HG02623 (cell line): ENCODE measurements at regions not wholly inside any gene's neighbourhood (a gene's known extent, or its start where the extent isn't known, plus 50 kb on each side); places are given as distances from the start of the nearest gene placed in this dataset.

Experiments used
- ATAC-seq: cut with Tn5 transposase; IDR thresholded peaks from one replicate; pipeline ENCODE4 v1.9.1; 2021; ENCODE audit warnings: moderate library complexity; ENCODE audit not compliant: unreplicated experiment

DNA sequence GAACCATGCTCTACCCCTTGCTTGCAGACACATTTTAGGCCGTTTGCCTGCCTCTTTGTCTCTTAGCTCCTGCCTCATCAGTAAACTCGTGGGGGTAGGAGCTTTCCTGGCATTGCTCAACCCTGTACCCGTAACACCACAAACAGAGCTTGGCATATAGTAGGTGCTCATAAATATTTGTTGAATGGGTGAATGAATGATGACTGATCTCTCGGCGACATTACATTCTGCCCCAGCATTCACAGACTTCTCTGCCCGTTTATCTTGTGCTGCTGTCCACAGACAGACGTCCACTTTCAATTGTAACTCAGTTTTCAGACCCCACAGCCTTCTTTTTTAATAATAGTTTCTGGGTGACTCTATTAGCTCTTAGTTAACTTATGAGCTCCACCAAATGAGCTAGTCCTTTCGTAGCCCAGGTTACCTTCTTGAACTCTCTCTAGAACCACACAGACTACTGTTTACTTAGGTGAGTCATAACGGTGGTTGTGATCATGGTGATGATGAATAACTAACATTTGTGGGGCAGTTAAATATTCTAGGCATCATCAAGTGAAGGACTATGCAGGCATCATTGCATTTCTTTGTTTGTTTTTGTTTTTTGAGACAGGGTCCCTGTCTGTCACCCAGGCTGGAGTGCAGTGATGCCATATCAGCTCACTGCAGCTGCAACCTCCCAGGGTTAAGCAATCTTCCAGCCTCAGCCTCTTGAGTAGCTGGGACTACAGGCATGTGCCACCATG lies 188.4 kb downstream of the ADAMTS15 start:
- peak; percentile 38 for ATAC-seq

DNA sequence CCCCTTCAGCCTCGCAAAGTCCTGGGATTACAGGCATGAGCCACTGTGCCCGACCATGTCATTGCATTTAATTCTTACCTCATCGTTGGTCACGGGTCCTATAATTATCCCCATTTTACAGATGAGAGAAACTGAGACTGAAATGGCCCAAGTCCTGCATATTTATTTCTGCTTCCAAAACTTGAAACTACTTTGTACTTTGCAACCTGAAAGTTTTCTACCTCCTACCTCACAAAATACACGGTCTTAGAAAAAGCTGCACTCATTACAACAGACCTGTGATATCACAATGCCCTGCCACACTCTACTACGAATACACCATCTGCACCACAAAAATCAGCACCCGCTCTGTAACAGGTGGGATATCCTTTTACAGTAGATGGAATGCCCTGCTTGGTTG lies 189.1 kb downstream of the ADAMTS15 start:
- no peak for ATAC-seq

DNA sequence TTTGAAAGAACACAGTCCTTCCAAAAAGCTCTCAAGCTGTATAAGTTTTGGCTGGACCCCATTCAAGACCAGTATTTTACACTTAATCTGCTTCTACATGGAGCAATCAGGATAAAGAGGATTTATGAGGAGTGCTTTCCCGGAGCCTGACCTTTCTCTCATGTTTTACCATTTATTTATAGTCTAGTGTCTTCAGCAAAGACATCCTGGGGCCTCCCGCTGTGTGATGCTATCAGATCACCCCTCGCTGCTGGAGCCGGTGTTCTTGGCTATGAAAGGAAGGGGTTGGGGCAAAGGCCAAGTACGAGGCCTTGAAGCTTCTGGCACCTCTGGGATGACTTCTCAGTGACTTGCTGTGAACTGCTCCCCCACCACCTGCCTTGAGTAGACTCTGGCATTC lies 189.6 kb downstream of the ADAMTS15 start:
- ATAC-seq = no peak

DNA sequence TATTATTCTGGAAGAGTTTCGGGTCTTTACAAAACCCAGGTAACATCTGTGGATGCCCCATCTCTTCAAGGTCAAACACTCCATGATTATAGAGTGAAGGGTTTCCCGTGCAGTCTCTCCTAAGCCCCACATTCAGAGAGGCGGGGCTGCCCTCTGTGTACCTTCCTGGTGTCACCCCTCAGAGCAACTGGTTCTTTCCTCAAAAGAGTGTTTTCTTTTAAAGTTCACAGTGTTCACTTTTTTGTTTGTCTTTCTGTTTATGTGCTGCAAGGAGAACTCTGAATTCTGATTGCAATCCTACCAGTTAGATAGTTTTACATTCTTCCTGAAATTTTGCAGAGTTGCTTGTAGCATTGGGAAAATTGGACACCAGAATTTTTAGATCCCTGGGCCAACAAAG lies 190.2 kb downstream of the ADAMTS15 start:
- ATAC-seq = no peak

DNA sequence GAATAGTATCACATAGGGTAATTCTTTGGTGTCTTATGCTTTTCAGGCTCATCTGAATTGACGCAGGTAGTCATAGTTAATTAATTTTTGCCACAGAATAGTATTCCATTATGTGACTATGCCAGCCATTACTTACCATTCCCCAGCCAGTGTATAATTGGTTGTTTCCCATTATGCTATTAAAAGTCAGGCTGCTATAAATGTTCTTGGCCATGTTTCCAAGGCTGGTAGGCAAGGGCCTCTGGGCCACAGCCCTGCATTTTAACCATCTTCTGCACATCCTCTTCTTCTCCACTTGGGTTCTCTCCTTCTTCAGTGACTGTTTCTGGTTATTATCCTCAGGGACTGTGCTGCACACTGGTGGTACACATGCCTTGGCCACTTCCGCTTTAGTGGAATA lies 190.9 kb downstream of the ADAMTS15 start:
- no peak for ATAC-seq

DNA sequence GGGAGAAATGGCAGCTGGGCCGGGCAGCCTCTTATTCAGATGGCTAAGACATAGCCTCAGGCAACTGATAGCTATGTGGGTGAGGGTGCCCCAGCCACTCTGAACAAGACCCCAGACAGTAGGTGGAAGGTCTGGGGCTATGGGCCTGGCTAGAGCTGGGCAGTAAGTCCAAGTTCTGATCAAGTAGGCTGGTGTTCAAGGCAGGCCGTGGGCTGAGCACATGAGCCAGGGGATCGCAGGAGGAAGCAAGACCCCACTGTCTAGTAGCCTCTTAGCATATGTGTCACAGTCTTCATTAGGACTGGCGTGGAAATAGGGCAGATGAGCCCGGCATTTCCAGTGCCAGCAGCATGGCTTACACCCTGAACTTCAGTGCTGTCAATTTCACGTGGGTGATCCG lies 192.1 kb downstream of the ADAMTS15 start:
- no peak for ATAC-seq

DNA sequence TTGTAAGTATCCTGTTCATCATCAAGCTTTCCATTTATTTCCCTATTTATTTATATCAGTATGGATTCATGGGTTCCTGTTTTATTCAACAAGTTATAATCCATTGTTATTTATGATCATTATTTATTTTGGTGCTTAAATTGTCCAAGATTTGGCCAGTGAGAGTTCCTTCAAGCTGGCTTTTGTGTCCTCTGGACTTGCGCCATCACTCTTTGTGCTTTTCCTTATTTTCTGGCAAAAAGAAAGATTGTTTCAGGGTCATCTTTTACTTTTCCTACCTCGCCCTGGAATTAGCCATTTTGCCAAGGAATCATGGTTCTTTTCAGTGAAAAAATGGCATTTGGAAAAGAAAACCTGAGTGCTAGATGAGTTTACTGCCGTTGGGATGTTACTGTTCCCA lies 193.4 kb downstream of the ADAMTS15 start:
- no peak for ATAC-seq

DNA sequence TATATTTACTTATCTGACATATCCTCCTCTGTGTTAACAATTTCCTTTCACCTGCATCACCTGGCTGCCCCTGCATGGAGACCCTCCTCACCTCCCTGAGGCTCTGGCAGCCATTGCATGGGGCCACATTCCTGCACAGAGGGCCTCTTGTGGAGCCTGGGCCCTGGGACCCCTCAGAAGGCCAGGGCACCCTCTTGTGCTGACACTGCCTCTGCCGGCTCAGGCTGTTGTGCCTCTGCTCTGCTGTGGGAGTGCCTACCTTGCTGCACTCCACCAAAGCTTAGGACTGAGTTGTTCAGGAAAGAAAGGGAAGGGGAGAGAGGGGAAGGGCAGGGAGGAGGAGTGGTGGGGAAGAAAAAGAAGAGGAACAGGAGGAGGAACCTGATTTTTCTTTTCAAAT lies 194.5 kb downstream of the ADAMTS15 start:
- ATAC-seq = no peak

DNA sequence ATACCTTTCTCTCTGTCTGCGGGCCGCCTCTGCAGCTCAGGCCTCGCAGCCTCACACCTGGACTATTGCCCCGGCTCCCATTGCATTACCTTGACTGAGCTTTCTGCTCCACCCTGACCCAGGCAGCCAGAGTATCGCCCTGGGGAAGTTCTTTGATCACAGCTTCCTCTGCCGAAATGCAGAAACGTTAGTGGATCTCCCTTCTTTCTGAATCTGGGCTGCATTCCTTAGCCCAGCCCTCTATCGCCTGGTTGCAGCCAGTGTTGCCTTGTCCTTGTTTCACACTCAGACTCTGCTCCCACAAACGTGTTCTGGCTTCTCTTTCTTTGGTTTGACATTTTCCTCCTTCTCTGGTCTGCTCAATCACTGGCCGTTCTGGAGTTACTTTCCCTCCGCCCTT lies 195.7 kb downstream of the ADAMTS15 start:
- ATAC-seq = no peak

DNA sequence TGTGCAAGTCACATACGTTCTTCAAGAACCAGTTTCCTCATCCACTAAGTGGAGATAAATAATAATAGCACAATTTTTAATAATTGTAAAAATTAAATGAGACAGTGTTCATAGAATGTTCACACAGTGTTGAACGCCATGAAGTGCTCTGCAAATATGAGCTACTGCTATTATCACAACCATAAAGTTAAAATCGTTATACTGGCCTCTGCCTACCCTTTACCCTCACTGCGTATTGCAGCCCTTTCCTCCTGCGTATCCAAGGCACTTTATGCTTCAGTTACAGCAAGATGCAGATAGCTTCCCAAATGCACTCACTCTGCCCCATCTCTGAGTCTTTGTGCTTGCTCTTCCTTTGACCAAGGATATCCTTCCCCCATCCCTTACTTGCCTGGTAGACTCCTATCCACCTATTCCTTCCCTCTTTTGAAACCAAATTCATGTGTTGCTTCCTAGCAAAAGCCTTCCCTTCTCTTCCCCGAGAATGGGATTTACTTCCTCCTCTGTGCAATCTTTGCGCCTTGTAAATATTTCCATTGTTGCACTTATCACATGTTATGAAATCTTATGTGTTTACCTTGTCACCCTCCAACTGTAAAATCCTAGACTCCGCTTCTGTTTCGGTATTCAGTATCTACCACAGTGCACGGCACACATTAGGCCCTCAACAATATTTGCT lies 196.9 kb downstream of the ADAMTS15 start:
- ATAC-seq = no peak

DNA sequence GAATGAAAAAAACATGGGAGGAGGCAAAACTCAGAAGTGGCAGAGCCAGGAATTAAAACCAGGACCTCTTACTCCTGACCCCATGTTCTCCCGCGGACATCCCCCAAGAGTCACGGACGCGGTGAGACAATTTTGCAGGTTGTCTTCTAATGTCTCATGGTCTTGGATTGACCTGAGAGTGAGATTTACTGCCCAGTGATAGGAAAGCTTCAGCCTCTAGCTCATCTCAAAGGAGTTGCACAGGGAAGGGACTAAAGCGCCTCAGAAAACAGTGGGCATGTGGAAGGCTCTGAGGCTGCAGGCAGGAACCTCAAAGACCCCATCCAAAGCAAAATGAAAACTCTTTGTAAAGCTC lies 197.4 kb downstream of the ADAMTS15 start:
- ATAC-seq = no peak

DNA sequence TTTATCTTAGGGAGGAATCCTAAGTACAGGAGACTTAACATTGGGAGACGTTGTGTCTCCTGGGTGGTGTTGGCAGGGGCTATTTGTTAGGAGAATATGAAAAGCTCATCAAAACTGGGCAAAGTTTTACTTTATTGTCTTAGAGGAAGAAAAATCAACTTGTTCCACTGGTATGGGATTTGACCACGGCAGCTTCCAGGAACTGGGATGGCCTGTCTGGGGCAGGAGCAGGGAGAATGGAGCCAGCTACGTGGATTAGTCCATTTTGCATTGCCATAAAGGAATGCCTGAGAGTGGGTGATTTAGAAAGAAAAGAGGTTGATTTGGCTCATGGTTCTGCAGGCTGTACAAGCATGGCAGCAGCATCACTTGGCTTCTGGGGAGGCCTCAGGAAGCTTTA lies 198.4 kb downstream of the ADAMTS15 start:
- no peak for ATAC-seq

DNA sequence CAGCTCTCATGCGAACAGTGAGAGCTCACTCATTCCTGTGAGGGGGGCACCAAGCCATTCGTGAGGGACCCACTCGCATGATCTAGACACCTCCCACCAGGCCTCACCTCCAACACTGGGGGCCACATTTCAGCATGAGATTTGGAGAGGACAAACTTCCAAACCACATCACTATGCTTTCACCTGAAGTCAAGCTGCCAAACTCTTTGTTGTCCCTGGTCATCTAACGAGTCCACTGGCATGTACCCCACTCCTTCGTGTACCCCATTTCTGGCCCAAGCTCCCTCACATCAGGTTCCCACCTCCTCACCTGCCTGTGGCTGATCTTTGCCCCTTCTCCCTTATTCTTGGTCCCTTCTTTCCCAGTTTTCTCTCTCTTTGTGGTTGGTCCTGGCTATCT lies 198.9 kb downstream of the ADAMTS15 start:
- ATAC-seq = no peak

DNA sequence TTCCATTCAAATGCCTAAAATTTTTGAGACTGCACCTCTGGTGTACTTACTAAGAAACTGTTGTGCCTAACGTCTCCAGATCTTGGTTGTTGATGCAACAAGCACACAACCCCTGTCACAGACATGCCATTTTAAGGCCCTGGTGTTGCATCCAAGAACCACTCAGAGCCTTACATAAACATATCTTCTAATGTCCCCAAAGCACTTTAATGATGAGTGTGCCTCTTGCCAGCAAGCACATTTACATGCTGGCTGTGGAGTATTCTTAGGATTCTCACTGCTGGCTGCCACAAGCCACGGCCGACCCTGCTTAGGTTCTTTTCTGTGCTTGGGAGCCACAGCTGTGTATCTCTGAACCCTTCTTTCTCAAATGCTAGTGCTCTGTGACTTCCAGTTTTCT lies 201.4 kb downstream of the ADAMTS15 start:
- no peak for ATAC-seq

DNA sequence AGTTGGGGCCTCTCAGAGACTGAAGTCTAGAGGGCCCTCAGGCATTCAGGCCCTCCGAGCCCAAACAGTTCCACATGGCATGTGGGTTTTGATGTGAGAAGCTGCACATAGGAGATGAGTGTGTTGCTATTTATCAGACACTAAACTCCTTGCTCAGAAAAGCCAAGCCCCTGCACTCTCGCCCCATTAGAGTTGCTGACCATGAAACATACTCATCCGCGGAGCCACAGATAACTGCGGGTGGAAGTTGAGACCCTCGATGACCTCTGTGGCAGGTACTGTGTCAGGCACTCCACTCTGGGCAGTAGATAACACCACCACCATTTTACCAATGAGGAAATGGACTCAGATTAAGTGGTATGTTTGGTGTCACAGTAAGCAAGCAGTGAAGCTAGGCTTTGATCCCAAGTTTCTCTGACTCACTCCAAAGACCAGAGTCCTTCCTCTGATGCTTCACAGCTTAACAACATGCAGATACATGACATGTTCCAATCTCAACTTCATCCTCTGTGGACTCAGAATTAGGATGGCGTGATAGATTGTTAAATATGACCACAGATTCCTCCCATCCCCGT lies 202.1 kb downstream of the ADAMTS15 start:
- ATAC-seq = no peak

DNA sequence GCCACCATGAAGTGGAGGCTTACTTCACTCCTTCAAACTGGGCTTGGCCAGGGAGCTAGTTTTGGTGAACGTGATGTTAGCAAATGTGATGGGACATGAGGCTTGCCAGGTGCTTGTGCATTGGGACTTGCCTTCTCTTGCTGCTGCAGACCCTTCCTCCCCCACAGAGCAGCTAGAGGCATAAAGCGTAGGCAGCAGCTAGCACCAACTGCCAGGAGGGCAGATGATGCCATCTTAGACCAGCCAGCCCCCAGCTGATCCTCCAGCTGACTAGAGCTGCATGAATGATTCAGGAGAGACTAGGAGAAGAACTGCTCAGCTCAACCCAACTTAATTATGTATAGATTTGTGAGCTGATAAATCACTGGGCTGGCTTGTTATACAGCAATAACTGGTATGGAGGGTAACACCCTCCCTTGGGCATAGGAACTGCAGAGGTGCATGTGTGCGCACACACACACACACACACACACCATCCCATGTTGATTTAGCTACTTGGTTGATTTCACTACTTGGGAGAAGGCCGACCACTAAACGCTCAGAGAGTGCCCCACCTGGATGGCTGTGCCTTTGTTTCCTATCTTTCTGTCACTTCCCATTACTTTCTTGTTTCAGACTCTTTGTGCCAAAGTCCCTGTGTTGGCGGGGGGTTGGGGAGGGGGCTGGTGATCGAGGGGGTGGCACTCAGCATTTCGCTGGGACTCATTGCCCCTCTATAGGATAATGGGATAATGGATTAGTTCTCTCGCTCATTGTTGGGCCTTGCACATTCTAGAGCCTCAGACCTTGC lies 202.8 kb downstream of the ADAMTS15 start:
- no peak for ATAC-seq

DNA sequence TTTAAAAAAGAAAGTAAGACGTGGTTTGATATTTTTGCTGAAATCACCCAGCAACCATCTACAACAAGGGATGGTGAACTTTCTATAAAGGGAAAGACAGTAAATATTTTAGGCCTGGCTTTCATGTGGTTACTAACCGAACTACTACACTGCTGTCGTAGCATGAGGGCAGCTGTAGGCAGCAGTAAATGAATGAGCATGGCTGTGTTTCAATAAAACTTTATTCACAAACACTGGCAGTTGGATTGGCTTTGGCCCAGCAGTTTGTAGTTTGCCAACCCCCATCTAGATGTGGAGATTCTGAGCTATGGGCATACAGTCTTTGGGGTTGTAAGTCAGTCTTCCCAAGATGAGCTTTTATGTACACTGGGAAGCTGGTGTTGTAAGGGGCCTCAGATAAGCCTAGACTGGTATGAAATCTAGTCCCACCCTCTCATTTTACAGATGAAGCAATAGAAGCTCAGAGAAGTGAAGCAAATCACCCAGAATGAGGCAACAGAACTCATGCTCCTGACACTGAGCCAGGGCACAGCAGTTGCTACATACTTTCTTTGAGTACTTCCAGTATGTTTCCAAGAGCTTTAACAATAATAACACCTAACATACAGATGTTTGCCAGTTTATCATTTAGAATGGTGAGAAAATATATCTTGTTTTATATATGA lies 204.4 kb downstream of the ADAMTS15 start:
- no peak for ATAC-seq

DNA sequence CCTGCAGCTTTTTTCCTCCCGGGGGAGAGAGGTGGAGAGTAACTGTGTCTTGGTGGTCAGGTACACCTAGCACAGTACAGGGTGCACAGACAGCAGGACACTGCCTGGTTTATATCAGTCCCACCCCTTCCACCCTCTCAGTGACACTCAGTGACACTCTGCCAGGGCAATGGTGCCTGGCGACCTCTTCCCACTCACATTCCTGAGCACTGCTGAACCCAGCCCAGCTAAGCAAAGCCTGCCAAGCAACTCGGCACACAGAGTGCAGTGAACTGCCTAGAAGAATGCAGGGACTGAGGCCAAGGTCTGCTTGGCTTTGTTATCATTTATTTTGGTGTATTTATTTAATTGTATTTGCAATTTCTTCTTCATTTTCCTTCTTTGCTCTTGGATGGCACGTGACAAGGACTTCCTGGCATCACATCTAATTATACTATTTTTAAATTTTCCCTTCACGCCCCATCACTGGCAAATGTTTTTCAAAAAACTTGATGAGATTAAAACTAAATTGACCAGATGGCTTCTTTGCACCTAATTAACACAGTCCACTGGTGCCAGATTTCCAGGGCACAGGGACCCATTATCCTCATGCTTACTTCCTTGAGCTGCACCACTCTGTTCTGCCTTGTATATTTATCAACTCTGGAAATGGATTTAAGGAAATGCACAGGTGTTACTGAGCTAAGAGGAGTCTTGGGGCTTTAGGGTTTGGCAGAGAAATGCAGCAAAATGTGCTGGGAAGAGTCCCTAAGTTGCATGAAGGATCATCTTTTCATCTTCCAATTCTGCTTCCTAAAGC lies 205.6 kb downstream of the ADAMTS15 start:
- ATAC-seq = no peak

DNA sequence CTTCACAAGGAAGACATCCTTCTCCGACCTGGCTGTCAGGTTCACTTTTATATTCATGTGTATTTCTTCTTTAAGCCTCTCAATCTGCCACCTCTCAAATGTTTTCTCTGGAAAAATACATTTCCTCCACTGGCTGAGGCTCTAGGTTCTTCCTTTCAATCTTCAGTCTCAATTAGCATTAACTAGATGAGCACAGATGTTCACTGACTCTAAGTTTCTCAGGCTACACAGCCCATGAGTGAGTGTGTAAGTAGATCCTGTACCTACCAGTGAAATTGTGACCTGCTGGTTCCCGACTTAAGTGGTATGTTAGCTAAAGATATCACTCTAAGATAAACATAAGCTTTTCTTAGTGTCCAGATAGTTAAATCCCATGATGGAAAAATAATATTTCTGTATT lies 206.9 kb downstream of the ADAMTS15 start:
- ATAC-seq = no peak

DNA sequence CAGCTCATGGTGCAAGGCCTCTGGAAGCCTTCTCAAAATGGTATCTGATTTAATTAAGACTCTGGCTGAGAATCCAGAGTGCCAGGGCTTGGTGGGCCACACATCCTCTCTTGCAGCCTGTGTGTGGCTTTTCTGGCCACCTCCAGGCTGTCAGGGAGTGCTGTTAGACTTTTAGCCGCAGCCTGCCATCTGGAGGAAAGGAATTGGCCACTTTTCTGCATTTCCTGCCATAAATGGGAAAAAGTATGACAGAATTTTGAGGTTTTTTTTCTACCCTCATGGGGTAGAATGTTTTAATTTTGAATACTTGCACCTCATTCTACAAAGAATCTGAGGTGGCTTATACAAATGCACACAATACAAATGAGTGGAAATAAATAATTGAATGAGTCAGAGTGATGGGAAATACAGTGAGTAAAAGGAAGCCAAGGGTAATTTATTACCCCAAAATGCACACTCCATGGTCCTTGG lies 218.4 kb downstream of the ADAMTS15 start:
- ATAC-seq = no peak
